Dedifferentiated amniotic fluid mesenchymal stem cell (primary cell): ENCODE measurements at regions not wholly inside any gene's neighbourhood (a gene's known extent, or its start where the extent isn't known, plus 50 kb on each side); places are given as distances from the start of the nearest gene placed in this dataset.

Experiments
- DNase-seq: peaks from one replicate; pipeline ENCODE4 v3.0.0-alpha.2; 2016; ENCODE audit errors: extremely low spot score

GRCh38 chr2:18425210-18425703 is 135.2 kb downstream of the RDH14 start:
- no peak for DNase-seq

GRCh38 chr2:18423636-18424035 is 136.8 kb downstream of the RDH14 start:
- no peak for DNase-seq

GRCh38 chr2:18422432-18423165 is 137.9 kb downstream of the RDH14 start:
- no peak for DNase-seq

- peak; percentile 72 for DNase-seq
Measured at GRCh38 chr2:18413676-18414396, 146.6 kb downstream of the RDH14 start.

- DNase-seq: no peak
Measured at GRCh38 chr2:18412980-18413675, 147.3 kb downstream of the RDH14 start.

- no peak for DNase-seq
Measured at GRCh38 chr2:18411626-18412025, 148.8 kb downstream of the RDH14 start.

GRCh38 chr2:18410543-18410942 is 149.9 kb downstream of the RDH14 start:
- no peak for DNase-seq

GRCh38 chr2:18408638-18409037 is 151.8 kb downstream of the RDH14 start:
- DNase-seq: no peak

- DNase-seq: no peak
Measured at GRCh38 chr2:18406219-18406618, 154.2 kb downstream of the RDH14 start.

GRCh38 chr2:18404708-18405107 is 155.7 kb downstream of the RDH14 start:
- no peak for DNase-seq

GRCh38 chr2:18403921-18404522 is 156.4 kb downstream of the RDH14 start:
- no peak for DNase-seq

- DNase-seq: no peak
Measured at GRCh38 chr2:18402831-18403230, 157.6 kb downstream of the RDH14 start.

- no peak for DNase-seq
Measured at GRCh38 chr2:18401471-18401870, 159.0 kb downstream of the RDH14 start.

GRCh38 chr2:18399601-18400000 is 160.9 kb downstream of the RDH14 start:
- DNase-seq: no peak

- no peak for DNase-seq
Measured at GRCh38 chr2:18398833-18399232, 161.6 kb downstream of the RDH14 start.

- DNase-seq: no peak
Measured at GRCh38 chr2:18396329-18397010, 164.0 kb downstream of the RDH14 start.

GRCh38 chr2:18395555-18395954 is 164.9 kb downstream of the RDH14 start:
- DNase-seq: no peak

GRCh38 chr2:18387441-18388206 is 172.8 kb downstream of the RDH14 start:
- peak; percentile 77 for DNase-seq

GRCh38 chr2:18384242-18384641 is 176.2 kb downstream of the RDH14 start:
- no peak for DNase-seq

GRCh38 chr2:18381386-18381785 is 179.1 kb downstream of the RDH14 start:
- DNase-seq: no peak

GRCh38 chr2:18380321-18380720 is 180.1 kb downstream of the RDH14 start:
- DNase-seq: no peak
